ENCODE measurements at regions not wholly inside any gene's neighbourhood (a gene's known extent, or its start where the extent isn't known, plus 50 kb on each side); places are given as distances from the start of the nearest gene placed in this dataset.

DNA sequence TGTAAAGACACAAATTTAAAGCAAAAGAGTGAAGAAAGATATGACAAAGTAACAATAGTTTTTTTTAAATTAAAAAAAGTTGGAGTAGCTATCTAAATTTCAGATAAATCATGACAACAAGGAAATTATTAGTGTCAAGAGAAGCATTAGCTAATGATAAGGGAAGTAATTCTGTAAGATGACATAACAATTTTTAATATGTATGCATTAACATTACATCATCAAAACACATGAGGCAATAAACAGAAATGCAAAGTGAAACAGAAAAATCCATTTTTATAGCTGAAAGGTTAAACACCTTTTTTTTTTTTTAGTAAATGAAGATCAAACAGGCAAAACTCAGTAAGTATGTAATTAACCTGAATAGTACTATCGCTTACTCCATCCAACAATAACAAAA, 804.9 kb upstream of the PRR20A start:
- DNase-seq (ENCODE audit: low spot score) = no peak
- H3K79me2 ChIP-seq (ENCODE audit: insufficient read depth, low read depth, low read length) = no peaks in the 10 kb centered on the region
- H3K9me3 ChIP-seq (ENCODE audit: low read length) = peaks cover 4% of the 10 kb centered on the region; the same call in 1 of the 2 replicates
- TF ChIP-seq, protein P1, sequence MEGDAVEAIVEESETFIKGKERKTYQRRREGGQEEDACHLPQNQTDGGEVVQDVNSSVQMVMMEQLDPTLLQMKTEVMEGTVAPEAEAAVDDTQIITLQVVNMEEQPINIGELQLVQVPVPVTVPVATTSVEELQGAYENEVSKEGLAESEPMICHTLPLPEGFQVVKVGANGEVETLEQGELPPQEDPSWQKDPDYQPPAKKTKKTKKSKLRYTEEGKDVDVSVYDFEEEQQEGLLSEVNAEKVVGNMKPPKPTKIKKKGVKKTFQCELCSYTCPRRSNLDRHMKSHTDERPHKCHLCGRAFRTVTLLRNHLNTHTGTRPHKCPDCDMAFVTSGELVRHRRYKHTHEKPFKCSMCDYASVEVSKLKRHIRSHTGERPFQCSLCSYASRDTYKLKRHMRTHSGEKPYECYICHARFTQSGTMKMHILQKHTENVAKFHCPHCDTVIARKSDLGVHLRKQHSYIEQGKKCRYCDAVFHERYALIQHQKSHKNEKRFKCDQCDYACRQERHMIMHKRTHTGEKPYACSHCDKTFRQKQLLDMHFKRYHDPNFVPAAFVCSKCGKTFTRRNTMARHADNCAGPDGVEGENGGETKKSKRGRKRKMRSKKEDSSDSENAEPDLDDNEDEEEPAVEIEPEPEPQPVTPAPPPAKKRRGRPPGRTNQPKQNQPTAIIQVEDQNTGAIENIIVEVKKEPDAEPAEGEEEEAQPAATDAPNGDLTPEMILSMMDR (conservative IDR thresholded peaks at IDR 0.05; ENCODE audit: low read length) = no peak
- no peak for TF ChIP-seq EZH2phosphoT487 (IDR thresholded peaks at IDR 0.05; ENCODE audit: borderline replicate concordance, low read depth, low read length)
- intact Hi-C loops (cut with micrococcal nuclease; ENCODE audit: unreplicated experiment) = no loop called here
- H3K4me1 ChIP-seq (ENCODE audit: insufficient read depth, low read length, poor library complexity, severe bottlenecking) = no peaks in the 10 kb centered on the region
- H3K27ac ChIP-seq (ENCODE audit: low read depth, low read length, poor library complexity, severe bottlenecking) = no peak overlapping the region
- no peak overlapping the region for H2AFZ ChIP-seq (ENCODE audit: low read length)
- ChIA-PET POLR2A (no interaction called here), CTCF (ENCODE audit: unreplicated experiment) (interaction anchor here (0.6 kb wide), 2 partner anchors 14 to 43 kb away, joined by 3 read pairs; no protein-coding TSS in a partner anchor)
- no peak overlapping the region for H3K4me2 ChIP-seq (ENCODE audit: low read length)
- no peaks in the 10 kb centered on the region for H3K9me2 ChIP-seq (ENCODE audit: insufficient read depth, low read length)
- H3K36me3 ChIP-seq (ENCODE audit: insufficient read depth, low read length) = no peaks in the 10 kb centered on the region
- no TSS peak for BruUV-seq (replicated peaks)
- H4K20me1 ChIP-seq (ENCODE audit: insufficient read depth, low read length) = no peaks in the 10 kb centered on the region
- no peak overlapping the region for H3K4me3 ChIP-seq (ENCODE audit: low read depth, low read length, poor library complexity, severe bottlenecking)

DNA sequence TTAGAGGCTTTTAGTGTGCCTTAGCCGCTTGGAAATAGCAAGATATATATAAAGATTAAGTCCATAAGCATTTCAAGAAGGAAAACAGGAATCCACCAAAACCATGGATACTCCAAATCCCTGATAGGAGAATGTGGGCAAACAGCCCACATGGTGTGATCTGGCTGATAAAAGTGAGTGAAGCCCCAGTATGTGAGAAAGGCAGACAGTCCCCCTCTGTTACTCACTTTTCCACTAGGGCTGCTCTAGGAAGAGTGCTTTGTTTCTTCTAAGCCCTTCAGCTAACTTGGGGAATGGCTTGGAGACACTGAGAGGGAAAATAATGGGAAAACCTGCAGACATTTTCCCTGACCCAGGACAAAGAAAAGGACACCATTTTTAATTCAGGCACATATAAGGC, 802.3 kb upstream of the PRR20A start:
- Histone ChIP-seq H3K9me3 (ENCODE audit: low read length) (peaks cover 4% of the 10 kb centered on the region; the same call in 1 of the 2 replicates), H2AFZ (ENCODE audit: low read length) (no peak overlapping the region), H3K4me1 (ENCODE audit: insufficient read depth, low read length, poor library complexity, severe bottlenecking) (no peaks in the 10 kb centered on the region), H3K4me3 (ENCODE audit: low read depth, low read length, poor library complexity, severe bottlenecking) (no peak overlapping the region), H4K20me1 (ENCODE audit: insufficient read depth, low read length) (no peaks in the 10 kb centered on the region), H3K79me2 (ENCODE audit: insufficient read depth, low read depth, low read length) (no peaks in the 10 kb centered on the region), H3K4me2 (ENCODE audit: low read length) (no peak overlapping the region), H3K27ac (ENCODE audit: low read depth, low read length, poor library complexity, severe bottlenecking) (no peak overlapping the region), H3K9me2 (ENCODE audit: insufficient read depth, low read length) (no peaks in the 10 kb centered on the region), H3K36me3 (ENCODE audit: insufficient read depth, low read length) (no peaks in the 10 kb centered on the region)
- ChIA-PET CTCF (ENCODE audit: unreplicated experiment) (no interaction called here), POLR2A (no interaction called here)
- intact Hi-C loops (cut with micrococcal nuclease; ENCODE audit: unreplicated experiment) = no loop called here
- no TSS peak for BruUV-seq (replicated peaks)
- DNase-seq (ENCODE audit: low spot score) = no peak
- TF ChIP-seq, protein P1 (conservative IDR thresholded peaks at IDR 0.05; ENCODE audit: low read length) = no peak
- no peak for TF ChIP-seq EZH2phosphoT487 (IDR thresholded peaks at IDR 0.05; ENCODE audit: borderline replicate concordance, low read depth, low read length)

GRCh38 chr13:56347014-56347413, 793.7 kb upstream of the PRR20A start:
- intact Hi-C loops (cut with micrococcal nuclease; ENCODE audit: unreplicated experiment) = no loop called here
- BruUV-seq (replicated peaks) = no TSS peak
- TF ChIP-seq, protein P1 (conservative IDR thresholded peaks at IDR 0.05; ENCODE audit: low read length) = no peak
- no peak for TF ChIP-seq EZH2phosphoT487 (IDR thresholded peaks at IDR 0.05; ENCODE audit: borderline replicate concordance, low read depth, low read length)
- Histone ChIP-seq H3K79me2 (ENCODE audit: insufficient read depth, low read depth, low read length) (no peaks in the 10 kb centered on the region), H3K4me2 (ENCODE audit: low read length) (no peak overlapping the region), H4K20me1 (ENCODE audit: insufficient read depth, low read length) (no peaks in the 10 kb centered on the region), H2AFZ (ENCODE audit: low read length) (no peak overlapping the region), H3K4me1 (ENCODE audit: insufficient read depth, low read length, poor library complexity, severe bottlenecking) (no peaks in the 10 kb centered on the region), H3K4me3 (ENCODE audit: low read depth, low read length, poor library complexity, severe bottlenecking) (no peak overlapping the region), H3K36me3 (ENCODE audit: insufficient read depth, low read length) (no peaks in the 10 kb centered on the region), H3K27ac (ENCODE audit: low read depth, low read length, poor library complexity, severe bottlenecking) (no peak overlapping the region), H3K9me3 (ENCODE audit: low read length) (no peaks in the 10 kb centered on the region), H3K9me2 (ENCODE audit: insufficient read depth, low read length) (no peaks in the 10 kb centered on the region)
- DNase-seq (ENCODE audit: low spot score) = no peak
- ChIA-PET CTCF (ENCODE audit: unreplicated experiment) (no interaction called here), POLR2A (no interaction called here)
